Activated T-helper 1 cell treated with anti-CD3 and anti-CD28 coated beads, Interleukin-12 subunit alpha, Interleukin-12 subunit beta, Interleukin-2, Interleukin-4 antibody, amounts not matched to agents 30 ng/mL and 10 ng/mL and 1 ng/mL, durations not matched to agents 14 hours and 24 hours and 36 hours (primary cell): ENCODE measurements at regions not wholly inside any gene's neighbourhood (a gene's known extent, or its start where the extent isn't known, plus 50 kb on each side); places are given as distances from the start of the nearest gene placed in this dataset.

Experiments used
- DNase-seq: peaks from one replicate; pipeline ENCODE4 v3.0.0; 2021; ENCODE audit warnings: low spot score
- H3K27ac Mint-ChIP-seq: one replicate; pipeline ENCODE4 v1.8.0; 2021; ENCODE audit warnings: mild to moderate bottlenecking, mixed read lengths
- H3K27me3 Mint-ChIP-seq: one replicate; pipeline ENCODE4 v1.8.0; 2022; ENCODE audit warnings: mild to moderate bottlenecking, moderate library complexity, mixed read lengths; ENCODE audit not compliant: insufficient read depth
- H3K36me3 Mint-ChIP-seq: one replicate; pipeline ENCODE4 v1.8.0; 2021; ENCODE audit warnings: low read depth, mixed read lengths
- H3K4me1 Mint-ChIP-seq: one replicate; pipeline ENCODE4 v1.8.0; 2021; ENCODE audit warnings: low read depth, mixed read lengths
- H3K4me3 Mint-ChIP-seq: one replicate; pipeline ENCODE4 v1.8.0; 2021; ENCODE audit warnings: mild to moderate bottlenecking, moderate library complexity, mixed read lengths
- H3K9me3 Mint-ChIP-seq: one replicate; pipeline ENCODE4 v1.8.0; 2021; ENCODE audit warnings: mixed read lengths
- intact Hi-C: fragments of 100-400 bp; cut with micrococcal nuclease; formaldehyde crosslinking; loops from one replicate; pipeline ENCODE4 v1.15.1; 2024

DNA sequence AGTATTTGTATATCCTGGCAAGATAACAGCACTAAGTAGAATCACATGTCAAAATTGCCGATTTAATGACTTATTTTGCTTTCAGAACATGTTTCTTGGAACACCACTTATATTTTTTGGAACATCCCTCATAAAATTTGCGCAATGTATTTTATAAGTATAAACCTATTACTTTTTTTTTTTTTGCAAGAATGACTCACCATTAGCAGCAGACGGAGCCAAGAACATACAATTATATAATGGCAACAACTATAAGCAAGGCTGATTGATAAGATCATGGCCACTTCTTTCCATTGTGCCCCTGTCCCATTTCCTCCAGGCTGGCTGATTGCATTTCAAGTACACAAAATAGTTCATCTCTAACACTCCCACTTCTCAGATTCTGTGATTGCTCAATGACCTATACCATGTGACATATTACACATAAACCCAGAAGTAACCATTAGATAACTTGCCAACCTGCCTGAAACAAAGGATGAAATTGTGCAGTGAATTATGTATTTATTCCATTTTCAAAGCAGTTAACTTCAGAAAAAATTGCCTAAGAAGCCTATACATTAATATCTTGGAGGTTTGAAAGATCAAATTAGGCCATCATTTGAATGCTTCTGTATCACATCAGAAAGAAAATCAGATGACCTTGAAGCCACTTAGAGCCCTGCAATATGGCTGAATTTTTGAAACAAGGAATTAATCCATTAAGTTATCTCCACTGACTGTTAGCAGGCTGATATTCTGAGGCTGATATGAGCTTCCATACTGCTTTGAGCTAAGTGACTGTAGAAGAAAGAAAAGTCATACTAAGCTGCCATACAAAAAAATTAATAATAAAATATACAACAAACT lies 77.8 kb upstream of the PRMT6 start:
- intact Hi-C loops, result no loop called here
- no peaks in the 10 kb centered on the region for H3K9me3 Mint-ChIP-seq
- no peak overlapping the region for H3K27ac Mint-ChIP-seq
- no peaks in the 10 kb centered on the region for H3K4me1 Mint-ChIP-seq
- no peaks in the 10 kb centered on the region for H3K36me3 Mint-ChIP-seq
- no peak for DNase-seq
- no peaks in the 10 kb centered on the region for H3K27me3 Mint-ChIP-seq
- H3K4me3 Mint-ChIP-seq, result no peak overlapping the region

DNA sequence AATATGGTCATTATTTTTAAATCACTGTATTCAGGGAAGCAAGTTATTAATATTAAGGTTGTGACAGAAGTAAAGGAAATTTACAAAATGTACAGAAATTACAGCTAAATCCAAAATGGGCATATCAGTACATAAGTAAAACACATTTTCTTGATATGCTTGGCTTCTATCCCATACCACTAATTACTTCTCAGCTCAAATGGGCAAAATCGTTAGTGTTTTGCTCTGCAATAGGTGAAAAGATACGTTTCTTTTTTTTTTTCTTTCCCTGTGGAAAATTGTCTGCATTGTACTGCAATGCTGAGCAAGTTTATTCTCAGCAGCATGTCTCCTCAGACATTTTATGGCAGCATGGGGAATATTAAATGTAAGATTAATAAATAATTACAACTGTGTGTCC lies 77.1 kb upstream of the PRMT6 start:
- no peak overlapping the region for H3K4me3 Mint-ChIP-seq

DNA sequence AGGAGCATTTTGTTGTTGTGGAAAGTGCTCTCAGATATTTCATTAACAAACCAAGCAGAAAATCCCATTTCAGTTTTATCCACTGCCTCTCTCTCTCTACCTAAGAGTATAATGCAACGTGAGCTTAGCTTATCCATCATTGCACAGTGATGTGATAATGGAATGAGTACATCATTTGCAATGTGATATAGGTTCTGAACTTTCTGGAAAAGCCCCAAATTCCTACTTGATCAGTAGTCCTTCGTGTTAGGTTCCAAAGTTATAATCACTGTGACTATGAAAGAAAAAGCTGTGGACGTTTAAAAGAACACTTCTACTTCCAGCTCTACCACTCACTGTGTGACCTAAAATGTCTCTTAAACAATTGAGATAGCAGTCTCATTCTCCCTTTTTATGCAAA lies 76.4 kb upstream of the PRMT6 start:
- Mint-ChIP-seq H3K4me3 (no peak overlapping the region), H3K27ac (no peak overlapping the region), H3K4me1 (no peaks in the 10 kb centered on the region), H3K9me3 (no peaks in the 10 kb centered on the region), H3K36me3 (no peaks in the 10 kb centered on the region), H3K27me3 (peaks cover 3% of the 10 kb centered on the region)
- DNase-seq, result no peak
- intact Hi-C loops, result no loop called here

More for the DNA sequence above, 77.1 kb upstream of the PRMT6 start:
- no peaks in the 10 kb centered on the region for H3K9me3 Mint-ChIP-seq
- no peaks in the 10 kb centered on the region for H3K36me3 Mint-ChIP-seq
- H3K27me3 Mint-ChIP-seq, result peaks cover 3% of the 10 kb centered on the region
- intact Hi-C loops, result no loop called here
- DNase-seq, result no peak
- no peak overlapping the region for H3K27ac Mint-ChIP-seq
- no peaks in the 10 kb centered on the region for H3K4me1 Mint-ChIP-seq

DNA sequence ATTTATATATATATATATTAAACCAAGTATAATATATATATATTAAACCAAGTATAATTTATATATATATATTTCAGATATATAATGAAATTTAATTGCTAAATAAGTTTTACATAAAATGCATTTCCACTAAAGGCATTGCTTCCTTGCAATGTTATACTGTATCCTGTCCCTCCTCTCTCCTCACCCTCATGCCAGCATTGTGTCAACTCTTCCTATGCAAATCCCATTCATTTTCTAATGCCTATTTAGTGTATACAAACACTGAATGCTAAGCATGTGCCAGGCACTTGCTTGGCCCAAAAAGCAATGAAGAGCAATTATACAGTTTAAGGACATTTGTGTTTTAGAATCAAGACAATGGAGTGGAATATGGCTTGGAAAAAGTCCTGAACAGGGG lies 71.7 kb upstream of the PRMT6 start:
- Mint-ChIP-seq H3K27ac (no peak overlapping the region), H3K36me3 (no peaks in the 10 kb centered on the region), H3K27me3 (peaks cover 3% of the 10 kb centered on the region), H3K4me3 (no peak overlapping the region), H3K9me3 (no peaks in the 10 kb centered on the region), H3K4me1 (no peaks in the 10 kb centered on the region)
- intact Hi-C loops, result no loop called here
- DNase-seq, result no peak

DNA sequence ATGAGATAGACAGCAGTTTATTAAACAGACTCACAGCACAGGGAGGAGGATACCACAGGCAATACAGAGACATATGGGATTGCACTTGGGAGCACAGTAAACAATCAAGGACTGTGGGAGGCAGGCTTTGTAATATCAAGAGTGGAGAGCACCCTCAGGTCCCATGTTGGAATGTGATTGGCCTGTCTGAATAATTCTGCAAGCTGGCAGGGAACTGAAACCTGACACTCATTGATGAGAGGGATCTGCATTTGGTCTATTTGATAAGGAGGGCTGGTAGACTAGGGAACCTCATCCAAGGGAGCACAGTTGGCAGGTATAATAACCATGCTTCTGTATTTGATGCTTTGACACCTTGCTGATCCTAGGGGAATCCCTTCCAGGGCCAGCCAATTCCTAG lies 69.9 kb upstream of the PRMT6 start:
- Mint-ChIP-seq H3K36me3 (no peaks in the 10 kb centered on the region), H3K27ac (no peak overlapping the region), H3K9me3 (no peaks in the 10 kb centered on the region), H3K4me1 (no peaks in the 10 kb centered on the region), H3K4me3 (no peak overlapping the region), H3K27me3 (peaks cover 3% of the 10 kb centered on the region)
- intact Hi-C loops, result no loop called here
- no peak for DNase-seq

DNA sequence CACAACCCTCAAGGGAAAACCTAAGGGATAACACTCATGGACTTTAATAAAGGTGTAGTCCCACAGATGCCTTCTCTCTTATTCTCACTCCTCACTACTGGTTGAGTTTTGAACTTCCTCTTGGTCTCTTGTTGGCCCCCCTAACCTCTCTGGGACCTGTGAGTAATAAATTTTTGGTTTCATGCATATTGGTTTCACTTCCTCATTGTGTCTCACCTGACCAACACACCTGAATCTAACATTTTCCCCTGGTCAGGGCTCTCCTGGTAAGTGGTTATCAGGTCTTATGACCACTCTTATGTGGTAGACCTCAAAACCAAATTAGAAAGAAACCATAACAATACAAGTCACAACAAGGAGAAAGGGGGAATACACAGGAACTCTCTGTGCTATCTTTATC lies 60.5 kb upstream of the PRMT6 start:
- H3K9me3 Mint-ChIP-seq, result no peaks in the 10 kb centered on the region
- H3K36me3 Mint-ChIP-seq, result no peaks in the 10 kb centered on the region
- no peaks in the 10 kb centered on the region for H3K4me1 Mint-ChIP-seq
- H3K27ac Mint-ChIP-seq, result no peak overlapping the region
- H3K4me3 Mint-ChIP-seq, result no peak overlapping the region
- intact Hi-C loops, result no loop called here
- no peak for DNase-seq
- no peaks in the 10 kb centered on the region for H3K27me3 Mint-ChIP-seq

DNA sequence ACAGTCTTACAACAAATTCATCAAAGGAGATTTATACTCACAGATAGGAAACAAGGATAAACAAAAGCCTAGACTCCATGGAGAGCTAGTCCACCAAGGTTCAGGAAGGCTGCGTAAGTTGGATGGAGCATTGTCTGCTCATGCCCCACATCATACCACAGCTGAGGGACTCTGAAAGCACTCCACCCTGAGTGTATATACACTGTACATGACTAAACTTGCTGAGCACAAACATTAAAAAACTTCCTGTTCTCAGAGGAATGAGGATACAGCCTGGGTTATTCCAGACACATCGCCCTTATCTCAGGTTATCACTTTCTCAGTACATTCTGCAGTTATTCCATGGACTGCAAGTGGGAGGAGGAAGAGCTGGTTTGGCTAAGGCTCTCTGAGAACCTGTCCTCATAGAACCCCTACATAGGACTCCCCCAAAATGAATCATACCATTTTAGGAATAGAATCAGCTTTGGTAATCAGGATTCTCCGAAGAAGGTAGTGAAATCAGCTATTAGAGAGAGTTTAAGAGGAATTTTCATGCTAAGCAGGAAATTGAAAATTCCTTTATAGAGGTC lies 58.0 kb upstream of the PRMT6 start:
- H3K9me3 Mint-ChIP-seq, result no peaks in the 10 kb centered on the region
- H3K27me3 Mint-ChIP-seq, result no peaks in the 10 kb centered on the region
- no peaks in the 10 kb centered on the region for H3K36me3 Mint-ChIP-seq
- intact Hi-C loops, result no loop called here
- no peak overlapping the region for H3K4me3 Mint-ChIP-seq
- DNase-seq, result no peak
- no peaks in the 10 kb centered on the region for H3K4me1 Mint-ChIP-seq
- no peak overlapping the region for H3K27ac Mint-ChIP-seq

DNA sequence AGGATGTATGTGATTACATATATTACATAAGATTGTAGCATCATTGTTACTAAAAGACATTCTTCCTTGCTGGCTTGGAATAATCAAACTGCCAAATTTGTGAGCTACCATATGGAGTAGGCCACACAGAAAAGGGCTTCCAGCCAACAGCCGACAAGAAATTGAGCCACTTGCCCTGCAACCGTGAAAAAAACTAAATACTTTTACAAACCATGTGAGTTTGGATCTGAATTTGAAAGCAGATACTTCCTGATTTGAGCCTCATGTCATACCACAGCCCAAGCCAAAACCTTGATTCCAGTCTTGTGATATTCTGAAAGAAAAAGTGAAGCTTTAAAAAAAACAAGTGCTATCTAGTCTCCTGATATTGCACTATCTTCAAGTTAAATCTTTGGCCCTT lies 55.6 kb upstream of the PRMT6 start:
- no peak for DNase-seq
- no peak overlapping the region for H3K4me3 Mint-ChIP-seq
- no peak overlapping the region for H3K27ac Mint-ChIP-seq
- no peaks in the 10 kb centered on the region for H3K27me3 Mint-ChIP-seq
- no peaks in the 10 kb centered on the region for H3K9me3 Mint-ChIP-seq
- intact Hi-C loops, result no loop called here
- H3K36me3 Mint-ChIP-seq, result no peaks in the 10 kb centered on the region
- H3K4me1 Mint-ChIP-seq, result no peaks in the 10 kb centered on the region

DNA sequence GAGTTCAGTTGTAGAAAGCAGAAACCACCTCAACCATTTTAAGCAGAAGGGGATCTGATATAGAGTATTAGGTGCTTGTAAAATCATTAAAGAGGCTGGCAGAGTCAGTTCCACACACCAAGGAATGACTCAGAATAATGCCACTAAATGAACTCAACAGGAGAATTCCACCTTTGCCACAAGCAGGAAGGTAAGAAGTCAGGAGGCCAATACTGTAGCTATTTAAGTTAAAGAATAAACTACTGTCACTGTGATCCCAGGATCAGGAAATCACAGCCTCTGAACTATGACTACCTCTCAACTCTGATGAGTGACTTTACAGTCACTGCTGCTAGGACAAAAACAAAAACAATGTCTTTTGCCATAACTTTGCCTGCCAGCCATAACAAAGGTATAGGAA lies 52.5 kb upstream of the PRMT6 start:
- no peaks in the 10 kb centered on the region for H3K36me3 Mint-ChIP-seq
- H3K27ac Mint-ChIP-seq, result no peak overlapping the region
- no peaks in the 10 kb centered on the region for H3K9me3 Mint-ChIP-seq
- H3K4me3 Mint-ChIP-seq, result no peak overlapping the region
- no peak for DNase-seq
- H3K27me3 Mint-ChIP-seq, result no peaks in the 10 kb centered on the region
- intact Hi-C loops, result no loop called here
- H3K4me1 Mint-ChIP-seq, result no peaks in the 10 kb centered on the region

DNA sequence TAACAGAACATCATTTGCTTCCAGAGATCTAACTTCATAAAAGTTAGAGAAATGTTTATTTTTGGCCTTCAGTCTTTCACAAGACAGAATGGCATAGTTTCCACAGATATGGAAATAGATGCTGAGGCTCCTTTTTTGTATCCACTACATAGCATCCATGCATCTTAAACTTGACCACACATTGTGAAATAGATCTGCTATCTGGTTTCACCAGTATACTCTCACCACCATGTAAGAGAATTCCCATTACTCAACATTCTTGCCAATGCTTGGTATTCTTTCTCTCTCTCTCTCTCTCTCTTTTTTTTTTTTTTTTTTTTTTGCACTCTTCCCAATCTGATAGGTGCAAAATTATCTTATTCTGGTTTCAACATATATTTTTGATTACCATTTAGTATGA lies 52.1 kb upstream of the PRMT6 start:
- intact Hi-C loops, result no loop called here
- no peaks in the 10 kb centered on the region for H3K9me3 Mint-ChIP-seq
- H3K4me1 Mint-ChIP-seq, result no peaks in the 10 kb centered on the region
- H3K27me3 Mint-ChIP-seq, result no peaks in the 10 kb centered on the region
- H3K27ac Mint-ChIP-seq, result no peak overlapping the region
- DNase-seq, result no peak
- no peak overlapping the region for H3K4me3 Mint-ChIP-seq
- H3K36me3 Mint-ChIP-seq, result no peaks in the 10 kb centered on the region
